T-helper 1 cell (primary cell): ENCODE measurements at regions not wholly inside any gene's neighbourhood (a gene's known extent, or its start where the extent isn't known, plus 50 kb on each side); places are given as distances from the start of the nearest gene placed in this dataset.

Experiments
- DNase-seq, 5 donors: peaks; one replicate each; pipeline ENCODE4 v3.0.0-alpha.2; 2012 to 2020

GRCh38 chrY:26409329-26409712 lies 787.4 kb downstream of the CDY1 start:
- no peak for DNase-seq
